BJ (cell line): ENCODE measurements at regions not wholly inside any gene's neighbourhood (a gene's known extent, or its start where the extent isn't known, plus 50 kb on each side); places are given as distances from the start of the nearest gene placed in this dataset.

Experiments used
- CTCF ChIA-PET: fragments of 350-600 bp; formaldehyde crosslinking; extraction: SDS; loops from one replicate; lab custom pipeline; 2021; ENCODE audit warnings: antibody characterized with exemption, inconsistent platforms; lab: Yijun Ruan, JAX
- POLR2A ChIA-PET: fragments of 300-600 bp; sonication (Branson Sonifier 250); formaldehyde crosslinking; extraction: SDS; loops from one replicate; lab custom pipeline; 2021; ENCODE audit warnings: antibody characterized with exemption; lab: Charles Lee
- DNase-seq: peaks from one replicate; pipeline ENCODE4 v3.0.0-alpha.2; 2011; ENCODE audit warnings: low read depth
- H3K27me3 ChIP-seq: 2 replicates; pipeline ENCODE4 v1.6.0; 2011; ENCODE audit warnings: low read length; ENCODE audit not compliant: control insufficient read depth, insufficient read depth
- H3K36me3 ChIP-seq: 2 replicates; pipeline ENCODE4 v1.5.1; 2011; ENCODE audit warnings: low read length; ENCODE audit not compliant: control insufficient read depth, insufficient read depth
- H3K4me3 ChIP-seq: 2 replicates; pipeline ENCODE4 v1.5.1; 2011; ENCODE audit warnings: low read depth, mild to moderate bottlenecking, control low read depth, low read length
- TF ChIP-seq, protein P1 (sequence below): IDR thresholded peaks from 2 replicates; pipeline ENCODE4 v1.5.1; 2011; ENCODE audit warnings: low read depth, mild to moderate bottlenecking, control low read depth, inconsistent platforms, low read length, moderate library complexity; ENCODE audit not compliant: insufficient read depth

GRCh38 chr2:145064511-145064910 is 544.6 kb upstream of the ZEB2 start:
- no peaks in the 10 kb centered on the region for H3K27me3 ChIP-seq
- POLR2A ChIA-PET: no interaction called here
- no peaks in the 10 kb centered on the region for H3K36me3 ChIP-seq
- no peak for DNase-seq
- CTCF ChIA-PET: interaction anchor here (1.1 kb wide), 1 partner anchor 9 kb away, joined by 4 read pairs; no protein-coding TSS in a partner anchor
- H3K4me3 ChIP-seq: no peak overlapping the region
- TF ChIP-seq, protein P1, sequence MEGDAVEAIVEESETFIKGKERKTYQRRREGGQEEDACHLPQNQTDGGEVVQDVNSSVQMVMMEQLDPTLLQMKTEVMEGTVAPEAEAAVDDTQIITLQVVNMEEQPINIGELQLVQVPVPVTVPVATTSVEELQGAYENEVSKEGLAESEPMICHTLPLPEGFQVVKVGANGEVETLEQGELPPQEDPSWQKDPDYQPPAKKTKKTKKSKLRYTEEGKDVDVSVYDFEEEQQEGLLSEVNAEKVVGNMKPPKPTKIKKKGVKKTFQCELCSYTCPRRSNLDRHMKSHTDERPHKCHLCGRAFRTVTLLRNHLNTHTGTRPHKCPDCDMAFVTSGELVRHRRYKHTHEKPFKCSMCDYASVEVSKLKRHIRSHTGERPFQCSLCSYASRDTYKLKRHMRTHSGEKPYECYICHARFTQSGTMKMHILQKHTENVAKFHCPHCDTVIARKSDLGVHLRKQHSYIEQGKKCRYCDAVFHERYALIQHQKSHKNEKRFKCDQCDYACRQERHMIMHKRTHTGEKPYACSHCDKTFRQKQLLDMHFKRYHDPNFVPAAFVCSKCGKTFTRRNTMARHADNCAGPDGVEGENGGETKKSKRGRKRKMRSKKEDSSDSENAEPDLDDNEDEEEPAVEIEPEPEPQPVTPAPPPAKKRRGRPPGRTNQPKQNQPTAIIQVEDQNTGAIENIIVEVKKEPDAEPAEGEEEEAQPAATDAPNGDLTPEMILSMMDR: no peak

- Histone ChIP-seq H3K4me3 (no peak overlapping the region), H3K27me3 (no peaks in the 10 kb centered on the region), H3K36me3 (no peaks in the 10 kb centered on the region)
- TF ChIP-seq, protein P1: no peak
- CTCF ChIA-PET: no interaction called here
- no peak for DNase-seq
- POLR2A ChIA-PET: no interaction called here
These were observed 541.0 kb upstream of the ZEB2 start for GRCh38 chr2:145060876-145061275.

- Histone ChIP-seq H3K4me3 (no peak overlapping the region), H3K36me3 (no peaks in the 10 kb centered on the region), H3K27me3 (no peaks in the 10 kb centered on the region)
- DNase-seq: no peak
- POLR2A ChIA-PET: no interaction called here
- CTCF ChIA-PET: interaction anchor here (0.9 kb wide), 1 partner anchor 10 kb away, joined by 3 read pairs; no protein-coding TSS in a partner anchor
- TF ChIP-seq, protein P1: no peak
These were observed 540.0 kb upstream of the ZEB2 start for GRCh38 chr2:145059914-145060313.

GRCh38 chr2:145059343-145059742 is 539.4 kb upstream of the ZEB2 start:
- no peak for DNase-seq
- H3K27me3 ChIP-seq: no peaks in the 10 kb centered on the region
- no peak overlapping the region for H3K4me3 ChIP-seq
- POLR2A ChIA-PET: no interaction called here
- TF ChIP-seq, protein P1: no peak
- no peaks in the 10 kb centered on the region for H3K36me3 ChIP-seq
- CTCF ChIA-PET: interaction anchor here (0.9 kb wide), 1 partner anchor 10 kb away, joined by 3 read pairs; no protein-coding TSS in a partner anchor

DNA sequence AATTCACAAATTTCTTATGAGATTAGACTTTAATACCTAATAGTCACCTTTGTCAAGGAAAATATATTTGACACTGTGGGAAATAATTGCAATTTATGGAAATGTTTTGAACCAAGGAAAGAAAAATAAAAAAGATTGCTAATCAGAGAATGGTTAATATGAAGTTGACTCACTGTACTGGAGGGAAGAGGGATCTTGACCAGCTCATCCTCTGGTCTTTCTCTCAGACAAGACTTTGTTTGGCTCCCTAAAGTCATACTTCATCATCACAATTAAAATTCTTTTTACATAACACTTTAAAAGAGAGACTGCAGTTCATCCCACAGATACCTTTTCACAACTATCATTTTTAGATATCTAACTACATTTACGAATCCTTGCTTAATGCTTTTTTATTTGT is 538.5 kb upstream of the ZEB2 start:
- Histone ChIP-seq H3K36me3 (no peaks in the 10 kb centered on the region), H3K4me3 (no peak overlapping the region), H3K27me3 (no peaks in the 10 kb centered on the region)
- CTCF ChIA-PET: no interaction called here
- POLR2A ChIA-PET: no interaction called here
- no peak for DNase-seq
- TF ChIP-seq, protein P1: no peak
